HG02885 (cell line): ENCODE measurements at regions not wholly inside any gene's neighbourhood (a gene's known extent, or its start where the extent isn't known, plus 50 kb on each side); places are given as distances from the start of the nearest gene placed in this dataset.

Experiments used
- ATAC-seq: cut with Tn5 transposase; IDR thresholded peaks from one replicate; pipeline ENCODE4 v1.9.1; 2021; ENCODE audit warnings: mild to moderate bottlenecking; ENCODE audit not compliant: unreplicated experiment, poor library complexity

DNA sequence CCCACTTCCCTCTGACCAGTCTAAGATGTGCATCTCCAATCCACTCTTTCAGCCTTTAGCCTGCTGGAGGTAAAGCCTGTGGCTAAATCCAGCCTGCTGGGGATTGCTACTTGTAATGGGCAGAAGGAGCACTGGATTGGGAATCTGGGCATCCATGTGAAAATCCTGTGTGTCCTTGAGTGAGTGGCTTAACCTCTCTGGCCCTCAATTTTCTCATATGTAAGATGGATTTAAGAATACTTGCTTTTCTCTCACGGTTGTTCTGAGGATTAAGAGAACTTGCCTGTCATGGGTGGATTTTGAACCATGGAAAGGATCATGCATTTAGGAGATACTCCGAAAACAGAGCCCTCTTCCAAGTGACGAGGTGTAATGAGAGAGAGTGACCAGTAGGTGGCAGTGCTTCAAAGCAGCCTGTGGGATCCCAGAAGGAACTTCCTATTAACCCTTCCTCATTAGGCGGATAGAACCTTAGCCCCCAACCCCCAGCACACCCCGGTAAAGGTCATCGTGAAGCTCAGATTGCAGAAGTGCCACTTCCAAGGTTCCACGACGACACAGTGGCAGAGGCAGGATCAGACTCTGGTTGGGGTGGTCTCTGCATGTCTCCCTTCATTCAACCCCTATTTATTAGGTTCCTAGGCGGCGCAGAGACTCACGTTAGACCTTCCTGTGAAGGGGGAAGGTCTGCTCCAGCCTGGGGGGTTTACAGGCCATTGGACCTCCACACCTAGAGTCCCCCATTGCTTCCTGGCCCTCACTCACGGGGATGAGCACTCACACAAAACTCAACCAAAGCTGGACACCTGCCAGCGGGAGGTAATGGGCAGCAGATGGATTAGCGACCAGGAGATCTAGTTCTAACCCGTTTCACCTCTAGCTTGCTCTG is 68.7 kb upstream of the ZNF618 start:
- ATAC-seq = peak; percentile 53

DNA sequence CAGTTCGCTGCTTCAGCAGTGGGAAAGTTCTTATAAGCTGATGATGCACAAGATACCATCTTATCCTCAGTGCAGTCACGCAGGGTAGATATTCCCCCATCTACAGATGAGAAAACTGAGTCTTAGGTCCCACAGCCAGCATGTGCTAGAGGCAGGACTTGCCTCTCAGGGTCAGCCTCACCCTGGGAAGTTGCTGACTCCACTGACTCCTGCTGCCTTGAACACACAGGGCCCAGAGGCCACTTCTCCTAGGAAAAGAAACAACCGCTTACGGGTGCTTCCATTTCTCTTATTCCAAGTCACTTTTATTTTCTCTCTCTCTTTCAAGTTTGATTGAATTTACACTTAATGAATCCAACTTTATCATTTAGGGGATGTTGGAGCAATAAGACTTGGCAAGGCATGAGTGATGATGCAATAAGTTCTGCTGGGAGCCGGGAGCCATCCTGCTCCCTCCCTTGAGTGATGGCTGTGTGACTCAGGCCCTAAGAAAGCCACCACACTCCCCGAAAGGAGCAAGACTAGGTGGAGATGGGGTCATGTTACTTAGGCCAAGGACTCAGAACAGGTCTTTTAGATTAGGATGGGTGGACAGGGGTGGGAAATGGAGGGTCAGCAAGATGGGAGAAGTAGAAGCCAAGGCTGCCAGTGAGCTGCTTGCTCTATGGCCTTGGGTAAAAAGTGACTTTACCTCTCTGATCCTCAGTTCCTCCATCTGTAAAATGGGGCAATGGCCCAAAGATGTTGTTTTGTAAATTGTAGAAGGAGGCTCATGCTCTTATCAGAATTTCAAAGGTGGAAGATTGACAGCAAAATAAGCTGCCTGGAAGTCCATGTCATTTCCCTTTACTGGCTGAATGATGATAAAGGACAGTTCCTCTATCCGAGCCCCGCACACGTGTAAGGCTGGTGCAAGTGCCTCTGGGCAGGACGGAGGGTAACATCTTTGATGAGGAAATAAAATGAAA is 67.4 kb upstream of the ZNF618 start:
- ATAC-seq = no peak

DNA sequence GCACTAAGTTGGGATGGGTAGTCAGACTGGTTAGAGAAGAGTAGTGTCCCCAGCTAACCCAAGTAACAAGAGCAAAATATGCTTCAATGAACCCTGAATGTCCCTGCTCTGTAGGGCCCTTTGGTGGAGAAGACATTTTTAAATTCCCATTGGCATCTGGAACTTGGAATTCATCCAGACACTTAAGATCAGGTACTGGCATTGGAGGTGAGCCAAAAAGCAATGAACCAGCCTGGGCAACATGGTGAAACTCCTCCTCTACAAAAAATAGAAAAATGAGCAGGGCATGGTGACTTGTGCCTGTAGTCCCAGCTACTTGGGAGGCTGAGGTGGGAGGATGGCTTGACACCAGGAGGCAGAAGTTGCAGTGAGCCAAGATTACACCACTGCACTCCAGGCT is 58.9 kb upstream of the ZNF618 start:
- no peak for ATAC-seq

DNA sequence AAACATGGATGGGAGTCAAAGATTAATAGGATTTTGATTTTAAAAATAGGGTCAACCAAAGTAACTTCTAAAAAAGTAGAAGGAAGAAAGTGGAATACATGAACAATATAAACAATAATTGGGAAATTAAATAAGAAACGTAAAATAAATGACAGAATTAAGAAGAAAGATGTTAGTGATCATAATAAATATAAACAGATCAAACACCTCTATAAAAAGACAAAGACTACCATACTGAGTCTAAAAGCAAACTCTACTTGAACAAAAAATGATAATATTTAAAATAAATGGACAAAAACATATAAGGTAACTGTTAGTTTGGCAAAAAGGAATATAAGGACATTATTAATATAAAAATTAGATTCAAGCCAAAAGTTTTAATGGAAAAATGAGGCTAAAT is 57.7 kb upstream of the ZNF618 start:
- ATAC-seq = no peak

DNA sequence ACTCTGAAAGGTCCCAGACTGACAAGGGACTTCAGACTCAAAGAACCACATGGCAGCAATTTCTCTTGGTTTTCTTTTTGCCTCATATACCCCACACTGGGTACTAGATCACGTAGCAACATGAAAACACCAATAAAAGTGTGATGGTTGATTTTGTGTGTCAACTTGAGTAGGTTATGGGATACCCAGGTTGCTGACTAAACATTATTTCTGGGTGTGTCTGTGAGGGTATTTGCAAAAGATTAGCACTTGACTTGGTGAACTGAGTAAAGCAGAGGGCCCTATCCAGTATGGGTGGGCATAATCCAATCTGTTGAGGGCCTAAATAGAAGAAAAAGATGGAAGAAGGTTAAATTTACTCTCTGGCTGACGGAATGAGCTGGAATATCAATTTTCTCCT is 53.8 kb upstream of the ZNF618 start:
- no peak for ATAC-seq

DNA sequence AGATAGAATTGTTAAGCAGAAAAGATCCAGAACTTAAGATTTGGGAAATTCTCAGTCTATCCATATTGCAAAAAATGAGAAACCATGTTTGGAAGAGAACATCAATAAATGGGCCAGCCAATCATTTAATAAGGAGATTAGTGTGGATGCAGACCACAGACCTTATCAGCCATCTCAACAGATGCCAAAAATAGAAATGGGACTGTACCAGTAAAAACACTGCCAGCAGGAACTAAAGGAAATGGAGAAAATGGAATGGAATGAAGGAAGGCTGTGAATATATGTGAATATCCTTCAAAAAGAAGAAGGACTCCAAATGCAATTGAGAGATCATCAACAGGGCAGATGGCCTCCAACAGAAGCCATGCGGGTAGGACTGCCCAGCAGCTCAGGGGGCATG is 52.7 kb upstream of the ZNF618 start:
- ATAC-seq = no peak
